ENCODE measurements at regions not wholly inside any gene's neighbourhood (a gene's known extent, or its start where the extent isn't known, plus 50 kb on each side); places are given as distances from the start of the nearest gene placed in this dataset.

- H3K4me1 Mint-ChIP-seq (ENCODE audit: low read depth, unreplicated experiment), result no peaks in the 10 kb centered on the region
- H3K4me3 Mint-ChIP-seq (ENCODE audit: unreplicated experiment), result no peak overlapping the region
- TF ChIP-seq EZH2 (IDR thresholded peaks at IDR 0.05; ENCODE audit: insufficient read depth, low read length) (no peak), CTCF (IDR thresholded peaks at IDR 0.05; ENCODE audit: insufficient read depth, low read depth, low read length) (no peak)
- Histone ChIP-seq H3K9me3 (ENCODE audit: insufficient read depth, low read depth, low read length) (no peaks in the 10 kb centered on the region), H3K36me3 (ENCODE audit: insufficient read depth, low read length) (no peaks in the 10 kb centered on the region), H2AFZ (ENCODE audit: low read depth, low read length) (no peak overlapping the region), H3K27me3 (ENCODE audit: insufficient read depth, low read length) (no peaks in the 10 kb centered on the region), H3K4me1 (ENCODE audit: insufficient read depth, low read length) (no peaks in the 10 kb centered on the region), H3K79me2 (ENCODE audit: insufficient read depth, low read length) (no peaks in the 10 kb centered on the region), H4K20me1 (ENCODE audit: insufficient read depth, low read length) (no peaks in the 10 kb centered on the region), H3K9ac (ENCODE audit: low read length) (no peak overlapping the region), H3K27ac (ENCODE audit: low read depth, low read length) (no peak overlapping the region), H3K4me3 (ENCODE audit: insufficient read depth, low read depth, low read length) (no peak overlapping the region), H3K4me2 (ENCODE audit: low read length) (no peak overlapping the region)
- FAIRE-seq (no peak), DNase-seq (ENCODE audit: low read depth) (no peak)
- H3K36me3 Mint-ChIP-seq (ENCODE audit: low read depth, unreplicated experiment), result no peaks in the 10 kb centered on the region
- no peaks in the 10 kb centered on the region for H3K27me3 Mint-ChIP-seq (ENCODE audit: low read depth, unreplicated experiment)
- H3K27ac Mint-ChIP-seq (ENCODE audit: unreplicated experiment), result no peak overlapping the region
- H3K9me3 Mint-ChIP-seq (ENCODE audit: unreplicated experiment), result no peaks in the 10 kb centered on the region
These were observed 335.3 kb upstream of the LUZP2 start for GRCh38 chr11:24161587-24161986.

GRCh38 chr11:24163146-24163545 lies 333.7 kb upstream of the LUZP2 start:
- no peak overlapping the region for H3K4me2 ChIP-seq (ENCODE audit: low read length)
- H3K27ac Mint-ChIP-seq (ENCODE audit: unreplicated experiment), result no peak overlapping the region
- no peaks in the 10 kb centered on the region for H3K4me1 Mint-ChIP-seq (ENCODE audit: low read depth, unreplicated experiment)
- H3K4me1 ChIP-seq (ENCODE audit: insufficient read depth, low read length), result no peaks in the 10 kb centered on the region
- H2AFZ ChIP-seq (ENCODE audit: low read depth, low read length), result no peak overlapping the region
- H3K27me3 ChIP-seq (ENCODE audit: insufficient read depth, low read length), result no peaks in the 10 kb centered on the region
- H3K9me3 Mint-ChIP-seq (ENCODE audit: unreplicated experiment), result no peaks in the 10 kb centered on the region
- DNase-seq (ENCODE audit: low read depth) (peak; percentile 59), FAIRE-seq (no peak)
- no peak overlapping the region for H3K4me3 Mint-ChIP-seq (ENCODE audit: unreplicated experiment)
- TF ChIP-seq EZH2 (IDR thresholded peaks at IDR 0.05; ENCODE audit: insufficient read depth, low read length), result no peak
- TF ChIP-seq CTCF (IDR thresholded peaks at IDR 0.05; ENCODE audit: insufficient read depth, low read depth, low read length), result no peak
- no peak overlapping the region for H3K4me3 ChIP-seq (ENCODE audit: insufficient read depth, low read depth, low read length)
- H4K20me1 ChIP-seq (ENCODE audit: insufficient read depth, low read length), result no peaks in the 10 kb centered on the region
- H3K9me3 ChIP-seq (ENCODE audit: insufficient read depth, low read depth, low read length), result no peaks in the 10 kb centered on the region
- no peak overlapping the region for H3K9ac ChIP-seq (ENCODE audit: low read length)
- no peaks in the 10 kb centered on the region for H3K36me3 Mint-ChIP-seq (ENCODE audit: low read depth, unreplicated experiment)
- H3K27ac ChIP-seq (ENCODE audit: low read depth, low read length), result no peak overlapping the region
- H3K79me2 ChIP-seq (ENCODE audit: insufficient read depth, low read length), result no peaks in the 10 kb centered on the region
- no peaks in the 10 kb centered on the region for H3K36me3 ChIP-seq (ENCODE audit: insufficient read depth, low read length)
- H3K27me3 Mint-ChIP-seq (ENCODE audit: low read depth, unreplicated experiment), result no peaks in the 10 kb centered on the region

GRCh38 chr11:24163841-24164240 lies 333.0 kb upstream of the LUZP2 start:
- no peak for FAIRE-seq

More at GRCh38 chr11:24163841-24164240, 333.0 kb upstream of the LUZP2 start:
- Histone ChIP-seq H3K9ac (ENCODE audit: low read length) (no peak overlapping the region), H3K4me3 (ENCODE audit: insufficient read depth, low read depth, low read length) (no peak overlapping the region), H3K4me2 (ENCODE audit: low read length) (no peak overlapping the region), H4K20me1 (ENCODE audit: insufficient read depth, low read length) (no peaks in the 10 kb centered on the region), H3K9me3 (ENCODE audit: insufficient read depth, low read depth, low read length) (no peaks in the 10 kb centered on the region), H3K27me3 (ENCODE audit: insufficient read depth, low read length) (no peaks in the 10 kb centered on the region), H2AFZ (ENCODE audit: low read depth, low read length) (no peak overlapping the region), H3K4me1 (ENCODE audit: insufficient read depth, low read length) (no peaks in the 10 kb centered on the region), H3K36me3 (ENCODE audit: insufficient read depth, low read length) (no peaks in the 10 kb centered on the region), H3K27ac (ENCODE audit: low read depth, low read length) (no peak overlapping the region), H3K79me2 (ENCODE audit: insufficient read depth, low read length) (no peaks in the 10 kb centered on the region)
- H3K9me3 Mint-ChIP-seq (ENCODE audit: unreplicated experiment), result no peaks in the 10 kb centered on the region
- no peaks in the 10 kb centered on the region for H3K36me3 Mint-ChIP-seq (ENCODE audit: low read depth, unreplicated experiment)
- no peaks in the 10 kb centered on the region for H3K4me1 Mint-ChIP-seq (ENCODE audit: low read depth, unreplicated experiment)
- no peak for DNase-seq (ENCODE audit: low read depth)
- no peak overlapping the region for H3K4me3 Mint-ChIP-seq (ENCODE audit: unreplicated experiment)
- TF ChIP-seq CTCF (IDR thresholded peaks at IDR 0.05; ENCODE audit: insufficient read depth, low read depth, low read length) (no peak), EZH2 (IDR thresholded peaks at IDR 0.05; ENCODE audit: insufficient read depth, low read length) (no peak)
- H3K27me3 Mint-ChIP-seq (ENCODE audit: low read depth, unreplicated experiment), result no peaks in the 10 kb centered on the region
- no peak overlapping the region for H3K27ac Mint-ChIP-seq (ENCODE audit: unreplicated experiment)
